ENCODE measurements at regions not wholly inside any gene's neighbourhood (a gene's known extent, or its start where the extent isn't known, plus 50 kb on each side); places are given as distances from the start of the nearest gene placed in this dataset.

- no peak for TF ChIP-seq POLR2A (IDR thresholded peaks at IDR 0.05)
- TF ChIP-seq POLR2AphosphoS5 (IDR thresholded peaks at IDR 0.05) = no peak
These were observed 113.7 kb upstream of the SMAD3 start for GRCh38 chr15:66951531-66952320.

Data from prostate gland (tissue), 1 donor.